ENCODE measurements at regions not wholly inside any gene's neighbourhood (a gene's known extent, or its start where the extent isn't known, plus 50 kb on each side); places are given as distances from the start of the nearest gene placed in this dataset.

GRCh38 chr11:26909991-26910591 lies 83.8 kb upstream of the FIBIN start:
- ChIA-PET POLR2A (no interaction called here), CTCF (ENCODE audit: low intra/inter-chr PET ratio, low total read pairs) (no interaction called here)
- DNase-seq (ENCODE audit: low spot score) (no peak), ATAC-seq (no peak), FAIRE-seq (no peak)
- Histone ChIP-seq H3K9me3 (ENCODE audit: low read length) (no peaks in the 10 kb centered on the region), H2AFZ (ENCODE audit: low read length) (no peak overlapping the region), H3K27me3 (ENCODE audit: control insufficient read depth in 1 of 2, insufficient read depth in 2 of 2, low read length in 2 of 2) (no peaks in the 10 kb centered on the region), H3K4me1 (ENCODE audit: insufficient read depth, low read length) (no peaks in the 10 kb centered on the region), H3K27ac (ENCODE audit: extremely low read length, insufficient read depth, low read length) (no peak overlapping the region), H3K36me3 (replicated peaks in 1 of 2; ENCODE audit: control insufficient read depth in 1 of 2, insufficient read depth in 2 of 2, low read length in 2 of 2) (no peaks in the 10 kb centered on the region), H3K9ac (ENCODE audit: insufficient read depth, low read depth, low read length) (no peak overlapping the region), H4K20me1 (ENCODE audit: insufficient read depth, low read length) (no peaks in the 10 kb centered on the region), H3K4me2 (ENCODE audit: low read depth, low read length) (no peak overlapping the region), H3K4me3 (replicated peaks in 1 of 3; ENCODE audit: insufficient read depth in 1 of 3, low read depth in 2 of 3, low read length in 3 of 3) (no peak overlapping the region), H3K79me2 (ENCODE audit: insufficient read depth, low read length) (no peaks in the 10 kb centered on the region)
- under 1% methylated on average over 6 of the region's 6 CpGs for WGBS (ENCODE audit: low lambda C conversion rate)
- in situ Hi-C loops (cut with HindIII; ENCODE audit: extremely low pct_ligation_motif_present, low pct_unique_long_range_greater_than_20kb), result no loop called here
- no TSS peak for BruUV-seq (replicated peaks)
- intact Hi-C loops (cut with micrococcal nuclease; ENCODE audit: unreplicated experiment), result no loop called here
- TF ChIP-seq CREB1 (IDR thresholded peaks at IDR 0.05) (peak; percentile 28; the same call in 1 of the 2 replicates), CREB1 (CRISPR knock-in tag; IDR thresholded peaks at IDR 0.05) (no peak)
- TF ChIP-seq, protein P1, sequence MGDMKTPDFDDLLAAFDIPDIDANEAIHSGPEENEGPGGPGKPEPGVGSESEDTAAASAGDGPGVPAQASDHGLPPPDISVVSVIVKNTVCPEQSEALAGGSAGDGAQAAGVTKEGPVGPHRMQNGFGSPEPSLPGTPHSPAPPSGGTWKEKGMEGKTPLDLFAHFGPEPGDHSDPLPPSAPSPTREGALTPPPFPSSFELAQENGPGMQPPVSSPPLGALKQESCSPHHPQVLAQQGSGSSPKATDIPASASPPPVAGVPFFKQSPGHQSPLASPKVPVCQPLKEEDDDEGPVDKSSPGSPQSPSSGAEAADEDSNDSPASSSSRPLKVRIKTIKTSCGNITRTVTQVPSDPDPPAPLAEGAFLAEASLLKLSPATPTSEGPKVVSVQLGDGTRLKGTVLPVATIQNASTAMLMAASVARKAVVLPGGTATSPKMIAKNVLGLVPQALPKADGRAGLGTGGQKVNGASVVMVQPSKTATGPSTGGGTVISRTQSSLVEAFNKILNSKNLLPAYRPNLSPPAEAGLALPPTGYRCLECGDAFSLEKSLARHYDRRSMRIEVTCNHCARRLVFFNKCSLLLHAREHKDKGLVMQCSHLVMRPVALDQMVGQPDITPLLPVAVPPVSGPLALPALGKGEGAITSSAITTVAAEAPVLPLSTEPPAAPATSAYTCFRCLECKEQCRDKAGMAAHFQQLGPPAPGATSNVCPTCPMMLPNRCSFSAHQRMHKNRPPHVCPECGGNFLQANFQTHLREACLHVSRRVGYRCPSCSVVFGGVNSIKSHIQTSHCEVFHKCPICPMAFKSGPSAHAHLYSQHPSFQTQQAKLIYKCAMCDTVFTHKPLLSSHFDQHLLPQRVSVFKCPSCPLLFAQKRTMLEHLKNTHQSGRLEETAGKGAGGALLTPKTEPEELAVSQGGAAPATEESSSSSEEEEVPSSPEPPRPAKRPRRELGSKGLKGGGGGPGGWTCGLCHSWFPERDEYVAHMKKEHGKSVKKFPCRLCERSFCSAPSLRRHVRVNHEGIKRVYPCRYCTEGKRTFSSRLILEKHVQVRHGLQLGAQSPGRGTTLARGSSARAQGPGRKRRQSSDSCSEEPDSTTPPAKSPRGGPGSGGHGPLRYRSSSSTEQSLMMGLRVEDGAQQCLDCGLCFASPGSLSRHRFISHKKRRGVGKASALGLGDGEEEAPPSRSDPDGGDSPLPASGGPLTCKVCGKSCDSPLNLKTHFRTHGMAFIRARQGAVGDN (CRISPR knock-in tag; IDR thresholded peaks at IDR 0.05), result no peak

GRCh38 chr11:26914968-26915367 lies 78.9 kb upstream of the FIBIN start:
- no peak overlapping the region for H3K9ac ChIP-seq (ENCODE audit: insufficient read depth, low read depth, low read length)
- no peak overlapping the region for H3K4me3 ChIP-seq (replicated peaks in 1 of 3; ENCODE audit: insufficient read depth in 1 of 3, low read depth in 2 of 3, low read length in 3 of 3)
- ChIA-PET CTCF (ENCODE audit: low intra/inter-chr PET ratio, low total read pairs) (no interaction called here), POLR2A (no interaction called here)
- no peak overlapping the region for H2AFZ ChIP-seq (ENCODE audit: low read length)
- in situ Hi-C loops (cut with HindIII; ENCODE audit: extremely low pct_ligation_motif_present, low pct_unique_long_range_greater_than_20kb) (no loop called here), intact Hi-C loops (cut with micrococcal nuclease; ENCODE audit: unreplicated experiment) (no loop called here)
- 5% methylated on average over 6 of the region's 6 CpGs for WGBS (ENCODE audit: low lambda C conversion rate)
- FAIRE-seq (no peak), DNase-seq (ENCODE audit: low spot score) (no peak), ATAC-seq (no peak)
- H3K36me3 ChIP-seq (replicated peaks in 1 of 2; ENCODE audit: control insufficient read depth in 1 of 2, insufficient read depth in 2 of 2, low read length in 2 of 2), result no peaks in the 10 kb centered on the region
- no peaks in the 10 kb centered on the region for H3K9me3 ChIP-seq (ENCODE audit: low read length)
- no peaks in the 10 kb centered on the region for H4K20me1 ChIP-seq (ENCODE audit: insufficient read depth, low read length)
- no peak overlapping the region for H3K4me2 ChIP-seq (ENCODE audit: low read depth, low read length)
- TF ChIP-seq ZNF737 (CRISPR knock-in tag; IDR thresholded peaks at IDR 0.05; ENCODE audit: borderline replicate concordance), result no peak
- TF ChIP-seq EEA1 (CRISPR knock-in tag; IDR thresholded peaks at IDR 0.05; ENCODE audit: borderline replicate concordance), result no peak
- no peak for TF ChIP-seq PCBP2 (optimal IDR thresholded peaks at IDR 0.05; ENCODE audit: low read depth, low read length, poor library complexity, severe bottlenecking)
- no peak for TF ChIP-seq ZNF776 (CRISPR knock-in tag; IDR thresholded peaks at IDR 0.05)
- TF ChIP-seq KAT7 (CRISPR knock-in tag; IDR thresholded peaks at IDR 0.05; ENCODE audit: borderline replicate concordance), result no peak
- TF ChIP-seq ZBTB7A (CRISPR knock-in tag; IDR thresholded peaks at IDR 0.05), result no peak
- no peak for TF ChIP-seq JUN (CRISPR knock-in tag; IDR thresholded peaks at IDR 0.05)
- H3K79me2 ChIP-seq (ENCODE audit: insufficient read depth, low read length), result no peaks in the 10 kb centered on the region
- H3K27me3 ChIP-seq (ENCODE audit: control insufficient read depth in 1 of 2, insufficient read depth in 2 of 2, low read length in 2 of 2), result no peaks in the 10 kb centered on the region
- BruUV-seq (replicated peaks), result no TSS peak
- H3K4me1 ChIP-seq (ENCODE audit: insufficient read depth, low read length), result no peaks in the 10 kb centered on the region
- no peak overlapping the region for H3K27ac ChIP-seq (ENCODE audit: extremely low read length, insufficient read depth, low read length)

Measured in HepG2 (cell line).